RWPE2 (cell line): ENCODE measurements at regions not wholly inside any gene's neighbourhood (a gene's known extent, or its start where the extent isn't known, plus 50 kb on each side); places are given as distances from the start of the nearest gene placed in this dataset.

Experiments
- ATAC-seq: fragments of 200-7000 bp; cut with Tn5 transposase; 3 replicates; pipeline ENCODE4 v1.9.1; 2021; ENCODE audit warnings: low read depth
- DNase-seq: peaks from one replicate; pipeline ENCODE4 v3.0.0-alpha.2; 2020; ENCODE audit warnings: low spot score
- H3K27ac ChIP-seq: fragments of 450-650 bp; 2 replicates; pipeline ENCODE4 v1.5.1; 2017; ENCODE audit warnings: mild to moderate bottlenecking; ENCODE audit not compliant: poor library complexity, severe bottlenecking
- H3K27me3 ChIP-seq: fragments of 250-450 bp; sonication (Bioruptor Pico); 2 replicates; pipeline ENCODE4 v1.5.1; 2021; ENCODE audit warnings: mild to moderate bottlenecking, moderate library complexity; ENCODE audit not compliant: insufficient read depth, poor library complexity, severe bottlenecking
- H3K36me3 ChIP-seq: fragments of 250-450 bp; sonication (Bioruptor Pico); 2 replicates; pipeline ENCODE4 v1.5.1; 2020; ENCODE audit warnings: low read depth, mild to moderate bottlenecking, moderate library complexity
- H3K4me1 ChIP-seq: fragments of 250-450 bp; sonication (Bioruptor Pico); 2 replicates; pipeline ENCODE4 v1.5.1; 2021; ENCODE audit warnings: mild to moderate bottlenecking, moderate library complexity; ENCODE audit not compliant: insufficient read depth, poor library complexity, severe bottlenecking
- H3K4me3 ChIP-seq: fragments of 250-450 bp; sonication (Bioruptor Pico); 2 replicates; pipeline ENCODE4 v1.5.1; 2021; ENCODE audit warnings: mild to moderate bottlenecking, moderate library complexity; ENCODE audit not compliant: severe bottlenecking
- H3K9me3 ChIP-seq: fragments of 250-450 bp; sonication (Bioruptor Pico); 2 replicates; pipeline ENCODE4 v1.5.1; 2021; ENCODE audit warnings: mild to moderate bottlenecking, moderate library complexity; ENCODE audit not compliant: severe bottlenecking
- CTCF ChIP-seq: fragments of 450-650 bp; IDR thresholded peaks from one replicate; pipeline ENCODE4 v1.5.1; 2017; ENCODE audit warnings: mild to moderate bottlenecking, moderate library complexity; ENCODE audit not compliant: poor library complexity, severe bottlenecking

- Histone ChIP-seq H3K27ac (no peak overlapping the region), H3K4me3 (no peak overlapping the region), H3K4me1 (no peaks in the 10 kb centered on the region), H3K36me3 (no peaks in the 10 kb centered on the region), H3K27me3 (no peaks in the 10 kb centered on the region), H3K9me3 (no peaks in the 10 kb centered on the region)
- TF ChIP-seq CTCF, result no peak
- ATAC-seq (no peak), DNase-seq (no peak)
Measured at GRCh38 chr10:130567436-130567835, 431.2 kb downstream of the GLRX3 start.

- no peak for ATAC-seq
- Histone ChIP-seq H3K9me3 (no peaks in the 10 kb centered on the region), H3K27ac (no peak overlapping the region), H3K27me3 (no peaks in the 10 kb centered on the region), H3K36me3 (no peaks in the 10 kb centered on the region), H3K4me3 (no peak overlapping the region), H3K4me1 (no peaks in the 10 kb centered on the region)
- no peak for DNase-seq
- TF ChIP-seq CTCF, result no peak
Measured at GRCh38 chr10:130568246-130568645, 432.1 kb downstream of the GLRX3 start.

GRCh38 chr10:130570074-130570473 is 433.9 kb downstream of the GLRX3 start:
- no peak for DNase-seq
- Histone ChIP-seq H3K9me3 (no peaks in the 10 kb centered on the region), H3K27me3 (no peaks in the 10 kb centered on the region), H3K4me3 (no peak overlapping the region), H3K27ac (no peak overlapping the region), H3K4me1 (no peaks in the 10 kb centered on the region), H3K36me3 (no peaks in the 10 kb centered on the region)
- ATAC-seq, result no peak
- TF ChIP-seq CTCF, result no peak

GRCh38 chr10:130571674-130572073 is 435.5 kb downstream of the GLRX3 start:
- no peak for TF ChIP-seq CTCF
- no peaks in the 10 kb centered on the region for H3K36me3 ChIP-seq

GRCh38 chr10:130573446-130573845 is 437.3 kb downstream of the GLRX3 start:
- ATAC-seq, result no peak
- Histone ChIP-seq H3K9me3 (no peaks in the 10 kb centered on the region), H3K4me1 (no peaks in the 10 kb centered on the region), H3K27me3 (no peaks in the 10 kb centered on the region), H3K27ac (no peak overlapping the region), H3K4me3 (no peak overlapping the region), H3K36me3 (no peaks in the 10 kb centered on the region)
- no peak for TF ChIP-seq CTCF
- DNase-seq, result no peak

More at GRCh38 chr10:130571674-130572073, 435.5 kb downstream of the GLRX3 start:
- ATAC-seq (no peak), DNase-seq (no peak)
- Histone ChIP-seq H3K9me3 (no peaks in the 10 kb centered on the region), H3K27me3 (no peaks in the 10 kb centered on the region), H3K27ac (no peak overlapping the region), H3K4me3 (no peak overlapping the region), H3K4me1 (no peaks in the 10 kb centered on the region)
